NCI-H1417 treated with DMSO at 0.1 percent for 48 hours (cell line): ENCODE measurements at regions not wholly inside any gene's neighbourhood (a gene's known extent, or its start where the extent isn't known, plus 50 kb on each side); places are given as distances from the start of the nearest gene placed in this dataset.
"Not testable (repeated sequence)": the region's sequence is repeated elsewhere in the genome, so short reads cannot be mapped to it uniquely, and the experiment has no call there.

Experiments
- DNase-seq: peaks from one replicate; lab custom pipeline; 2025; lab: John Stamatoyannopoulos, UW

DNA sequence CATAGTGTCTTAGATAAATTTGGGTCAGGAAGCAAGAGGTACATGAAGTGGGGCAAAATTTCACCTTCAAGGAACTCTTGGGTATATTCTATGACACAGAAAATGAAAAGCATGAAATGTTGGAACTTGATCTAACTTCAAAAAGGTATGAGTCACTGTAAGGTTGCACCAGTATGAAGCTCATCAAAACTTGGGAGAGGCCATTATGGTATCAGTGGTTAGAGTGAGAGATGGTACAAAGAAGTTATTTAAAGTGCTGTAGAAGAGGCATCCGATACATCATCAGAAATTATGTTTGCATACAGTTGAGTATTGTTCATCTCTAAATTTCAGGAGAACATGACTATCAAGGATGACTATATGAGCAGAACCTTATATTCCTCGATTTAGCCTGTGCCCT lies 302.9 kb upstream of the SUCLG2 start:
- DNase-seq, result no peak

DNA sequence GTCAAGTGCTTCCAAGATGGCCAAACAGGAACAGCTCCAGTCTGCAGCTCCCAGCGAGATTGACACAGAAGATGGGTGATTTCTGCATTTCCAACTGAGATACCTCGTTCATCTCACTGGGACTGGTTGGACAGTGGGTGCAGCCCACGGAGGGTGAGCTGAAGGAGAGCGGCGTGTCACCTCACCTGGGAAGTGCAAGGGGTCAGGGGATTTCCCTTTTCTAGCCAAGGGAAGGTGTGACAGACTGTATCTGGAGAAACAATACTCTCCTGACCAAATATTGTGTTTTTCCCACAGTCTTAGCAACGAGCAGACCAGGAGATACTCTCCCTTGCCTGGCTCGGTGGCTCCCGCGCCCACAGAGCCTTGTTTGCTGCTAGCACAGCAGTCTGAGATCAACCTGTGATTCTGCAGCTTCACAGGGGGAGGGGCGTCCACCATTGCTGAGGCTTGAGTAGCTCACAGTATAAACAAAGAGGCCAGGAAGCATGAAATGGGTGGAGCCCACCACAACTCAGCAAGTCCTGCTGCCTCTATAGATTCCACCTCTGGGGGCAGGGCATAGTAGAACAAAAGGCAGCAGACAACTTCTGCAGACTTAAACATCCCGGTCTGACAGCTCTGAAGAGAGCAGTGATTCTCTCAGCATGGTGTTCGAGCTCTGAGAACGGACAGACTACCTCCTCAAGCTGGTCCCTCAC lies 293.5 kb upstream of the SUCLG2 start:
- DNase-seq, result no peak

DNA sequence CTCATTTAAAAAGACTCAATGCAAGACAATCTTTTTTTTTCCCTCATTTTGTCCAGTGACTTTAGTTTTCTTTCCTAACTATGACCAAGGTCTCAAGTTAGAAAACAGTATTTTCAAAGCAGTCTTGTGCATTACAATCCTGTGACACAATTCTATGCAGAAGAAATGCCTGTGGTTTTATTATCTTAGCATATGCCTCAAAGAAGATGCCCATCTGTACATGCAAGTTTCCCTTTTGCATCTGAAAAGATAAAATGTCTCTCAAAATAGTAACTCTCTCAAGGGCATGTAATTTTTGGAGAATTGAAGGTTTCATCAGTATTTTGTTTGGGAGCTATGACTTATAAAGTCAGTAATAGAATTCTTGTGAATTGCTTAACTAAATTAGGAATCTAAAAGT lies 292.0 kb upstream of the SUCLG2 start:
- DNase-seq, result no peak

DNA sequence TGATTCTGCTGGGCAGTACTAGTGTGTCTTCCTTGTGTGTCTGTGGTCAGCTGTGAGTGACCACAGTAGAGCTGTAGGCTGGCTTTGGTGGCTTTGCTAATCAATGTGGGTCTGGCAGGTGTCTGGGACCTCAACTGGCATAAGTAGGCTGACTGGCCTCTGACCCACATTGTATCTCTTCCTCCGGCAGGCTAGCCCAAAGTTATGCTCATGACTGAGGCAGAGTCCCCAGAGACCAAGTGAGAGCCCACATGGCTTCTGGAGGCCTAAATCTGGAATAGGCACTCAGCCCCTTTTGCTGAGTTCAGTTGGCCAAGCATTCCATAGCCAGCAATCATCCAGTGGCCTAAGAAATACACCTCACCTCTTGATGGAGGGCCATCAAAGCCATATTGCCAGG lies 289.1 kb upstream of the SUCLG2 start:
- no peak for DNase-seq

DNA sequence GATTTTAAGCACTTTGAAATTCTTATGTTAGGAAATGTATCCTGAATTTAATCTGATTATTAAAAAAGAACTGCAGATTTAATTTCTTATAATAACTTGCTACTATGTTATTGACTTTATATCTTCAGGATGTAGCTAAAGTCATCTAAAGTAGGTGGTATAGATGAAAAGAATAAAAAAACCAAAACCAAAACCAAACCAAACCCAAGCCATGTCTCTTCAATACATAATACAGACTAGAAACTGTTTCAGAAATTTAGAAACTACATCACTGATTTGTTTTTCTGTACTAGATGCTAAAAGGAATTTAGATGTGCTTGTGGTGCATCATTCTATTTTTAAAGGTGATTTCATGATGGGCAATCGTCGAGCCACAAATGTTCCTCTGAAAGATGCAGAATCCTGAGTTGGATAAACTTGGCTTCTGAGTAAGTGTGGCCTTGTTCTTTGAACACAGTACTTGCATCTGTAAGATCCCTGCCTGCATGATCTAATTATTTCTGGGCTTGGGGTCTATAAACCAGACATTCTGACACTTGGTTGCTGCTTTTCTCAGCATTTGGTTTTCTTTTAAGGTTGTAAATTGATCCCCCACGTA lies 287.1 kb upstream of the SUCLG2 start:
- DNase-seq, result no peak

DNA sequence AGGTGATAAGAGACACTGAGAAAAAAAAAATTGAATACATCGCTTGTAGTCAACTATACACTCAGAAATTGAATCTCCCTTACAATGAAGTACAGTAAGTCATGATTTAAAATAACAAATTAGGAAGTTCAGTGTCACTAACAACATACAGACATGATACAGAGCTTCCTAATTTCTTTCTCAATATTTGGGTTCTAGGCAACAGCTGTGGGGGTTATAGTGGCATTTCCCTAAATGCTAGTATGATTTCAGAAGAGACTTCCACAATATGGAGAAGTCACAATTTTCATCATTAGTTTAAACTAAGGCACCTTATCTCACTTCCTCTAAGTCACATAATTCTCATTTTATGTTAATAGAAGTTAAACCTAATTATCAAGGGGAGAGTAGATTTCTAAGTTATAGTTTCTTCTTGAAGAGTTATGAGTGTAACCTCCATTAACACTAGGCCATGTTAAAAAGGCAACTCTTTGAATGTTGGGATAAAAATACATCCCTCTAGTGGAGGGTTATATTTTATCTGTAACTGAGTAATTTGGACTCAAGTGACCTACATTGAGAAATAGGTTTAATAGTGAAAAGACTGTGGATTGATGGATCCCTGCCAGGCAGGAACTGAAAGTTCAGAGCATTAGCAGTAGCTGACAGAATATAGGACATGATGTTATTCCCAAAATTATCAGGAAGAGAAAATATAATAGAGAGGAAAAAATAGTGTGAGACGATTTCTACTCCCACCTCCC lies 286.0 kb upstream of the SUCLG2 start:
- no peak for DNase-seq

DNA sequence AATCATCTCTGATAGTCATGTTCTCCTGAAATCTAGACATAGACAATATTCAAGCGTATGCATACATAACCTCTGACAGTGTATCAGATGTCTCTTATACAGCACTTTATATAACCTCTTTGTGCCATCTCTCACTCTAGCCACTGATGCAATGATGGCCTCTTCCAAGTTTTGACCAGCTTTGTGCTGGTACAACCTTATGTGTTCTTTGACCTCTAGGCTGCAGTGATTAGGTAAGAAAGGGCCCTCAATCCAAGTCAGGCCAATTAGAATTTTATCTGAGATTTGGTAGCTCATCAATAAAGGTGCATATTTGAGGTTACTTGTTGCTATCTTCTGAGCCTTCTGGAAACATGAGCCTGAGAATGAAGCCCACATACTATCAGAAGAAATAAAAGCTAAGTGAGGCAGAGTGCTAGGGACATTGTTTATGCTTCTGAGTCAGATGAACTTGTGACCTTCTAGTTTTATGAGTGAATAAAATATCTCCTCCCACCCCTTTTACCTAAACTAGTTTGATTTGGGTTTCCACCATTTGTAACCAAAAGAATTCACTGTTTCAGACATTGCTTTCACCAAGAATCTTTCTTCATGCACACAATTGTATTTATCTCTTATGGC lies 283.2 kb upstream of the SUCLG2 start:
- DNase-seq, result no peak

DNA sequence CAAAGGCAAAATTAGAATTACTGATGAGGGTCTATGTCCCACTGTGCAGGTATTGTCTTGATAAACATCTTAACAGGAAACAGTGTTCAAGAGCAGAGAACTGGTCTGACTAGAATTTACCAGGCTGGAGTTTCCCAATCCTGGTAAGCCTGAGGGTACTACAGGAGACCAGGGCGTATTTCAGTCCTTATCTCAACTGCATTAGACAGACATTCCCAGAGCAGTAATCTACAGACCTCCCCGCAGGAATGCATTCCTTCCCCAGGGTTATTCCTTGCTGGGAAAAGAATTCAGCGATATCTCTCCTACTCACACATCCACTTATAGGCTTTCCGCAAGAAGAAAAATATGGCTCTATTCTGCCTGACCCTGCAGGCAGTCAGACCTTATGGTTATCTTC lies 276.0 kb upstream of the SUCLG2 start:
- DNase-seq, result not testable (repeated sequence)

DNA sequence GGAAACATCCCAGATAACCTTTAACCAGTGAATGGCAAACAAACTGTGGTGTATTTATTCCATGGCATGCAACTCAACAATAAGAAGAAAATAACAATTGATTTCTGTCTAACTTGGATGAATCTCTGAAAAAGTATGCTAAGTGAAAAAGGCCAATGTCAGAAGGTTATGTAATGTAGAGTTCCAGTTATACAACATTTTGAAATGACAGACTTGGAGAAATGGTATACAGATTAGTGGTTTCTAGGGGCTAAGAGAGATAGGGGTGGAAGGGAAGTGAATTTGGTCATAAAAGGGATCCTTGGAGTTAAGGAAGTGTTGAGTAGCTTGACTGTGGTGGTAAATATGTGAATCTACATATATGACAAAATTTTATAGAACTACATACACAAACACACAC lies 269.4 kb upstream of the SUCLG2 start:
- no peak for DNase-seq

DNA sequence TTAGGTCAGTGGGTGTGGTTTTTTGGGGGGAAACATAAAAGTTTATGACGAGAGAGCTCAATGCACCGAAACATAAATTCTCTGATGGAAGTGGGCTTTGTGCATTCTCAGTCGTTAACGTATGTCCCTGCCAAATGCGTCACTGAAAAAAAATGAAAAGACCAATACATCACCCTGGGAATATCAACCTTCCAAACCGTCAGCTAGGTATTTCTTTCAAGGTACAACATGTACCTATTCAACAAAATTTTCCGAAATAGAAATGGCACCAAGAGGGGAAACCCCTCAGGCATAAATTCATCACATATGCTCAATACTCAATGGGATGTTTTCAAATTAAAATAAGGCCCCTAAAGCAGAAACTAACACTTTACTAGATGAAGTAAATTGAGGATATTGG lies 266.6 kb upstream of the SUCLG2 start:
- DNase-seq, result no peak

DNA sequence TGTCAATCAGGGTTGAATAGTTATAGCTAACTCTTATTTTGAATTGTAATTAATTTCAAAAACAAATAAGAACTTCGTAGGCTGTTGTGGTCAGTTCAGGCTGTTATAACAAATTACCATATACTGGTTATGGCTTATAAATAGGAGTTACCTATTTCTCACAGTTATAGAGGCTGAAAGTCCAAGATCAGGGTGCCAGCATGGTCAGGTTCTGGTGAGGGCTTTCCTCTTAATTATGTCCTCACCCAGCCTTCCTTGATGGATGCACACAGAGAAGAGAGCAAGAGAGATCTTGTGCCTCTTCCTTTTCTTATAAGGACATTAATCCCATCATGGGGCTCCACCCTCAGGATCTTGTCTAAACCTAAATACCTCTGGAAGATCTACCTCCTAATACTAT lies 265.9 kb upstream of the SUCLG2 start:
- no peak for DNase-seq

DNA sequence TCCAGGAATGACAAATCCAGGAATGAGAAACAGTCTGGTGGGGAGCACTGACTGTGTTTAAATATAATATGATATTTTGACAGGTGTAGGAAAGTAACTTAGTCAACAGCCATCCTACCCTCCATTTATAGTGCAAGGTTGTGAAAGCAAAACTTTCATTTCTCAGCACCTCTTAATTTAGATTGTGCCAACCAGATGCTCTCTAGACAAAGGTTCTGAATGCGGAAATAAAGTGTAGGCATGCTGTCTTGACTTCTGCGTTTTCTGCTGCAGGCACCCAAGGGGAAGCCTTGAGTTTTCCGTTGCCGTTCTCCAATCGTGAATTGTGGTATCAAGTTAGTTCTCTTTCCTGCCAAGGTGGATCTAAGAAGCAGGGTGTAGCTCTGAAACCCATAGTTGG lies 261.9 kb upstream of the SUCLG2 start:
- no peak for DNase-seq

DNA sequence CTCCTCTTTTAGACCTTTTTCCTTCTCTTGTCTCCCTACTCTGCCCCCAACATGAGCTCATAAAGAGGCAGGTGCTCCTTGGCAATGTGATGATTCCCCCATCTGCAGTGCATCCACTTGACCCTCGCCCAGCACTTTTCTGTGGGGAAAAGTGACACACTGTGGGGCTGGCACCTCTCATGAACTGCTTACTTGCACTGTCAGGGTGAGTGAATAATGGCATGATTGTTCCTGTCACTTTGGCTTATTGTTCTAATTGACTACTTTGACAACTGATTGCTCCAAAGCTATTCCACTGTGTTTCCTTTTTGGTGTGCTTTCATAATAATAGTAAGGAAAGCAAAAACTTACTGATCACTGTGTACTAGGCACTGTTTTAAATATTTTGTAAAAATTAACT lies 253.3 kb upstream of the SUCLG2 start:
- no peak for DNase-seq

DNA sequence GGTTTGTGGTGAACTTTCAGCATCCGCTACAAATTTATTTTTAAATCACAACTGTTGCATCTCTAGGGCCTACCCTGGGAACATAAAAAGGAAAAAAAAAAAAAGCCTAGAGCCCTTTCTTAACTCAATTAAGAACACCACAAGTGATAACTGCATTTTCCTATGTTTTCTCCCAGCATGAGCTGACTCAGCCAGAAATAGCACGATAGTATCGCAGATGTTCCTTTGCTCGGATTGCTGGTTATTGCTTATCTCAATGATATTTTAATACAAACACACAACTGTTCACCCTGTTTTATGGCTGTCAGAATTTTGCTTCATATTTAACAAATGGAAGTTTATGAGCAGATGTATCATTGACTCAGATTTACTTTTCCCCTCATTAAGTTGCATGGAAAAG lies 251.8 kb upstream of the SUCLG2 start:
- DNase-seq, result no peak

DNA sequence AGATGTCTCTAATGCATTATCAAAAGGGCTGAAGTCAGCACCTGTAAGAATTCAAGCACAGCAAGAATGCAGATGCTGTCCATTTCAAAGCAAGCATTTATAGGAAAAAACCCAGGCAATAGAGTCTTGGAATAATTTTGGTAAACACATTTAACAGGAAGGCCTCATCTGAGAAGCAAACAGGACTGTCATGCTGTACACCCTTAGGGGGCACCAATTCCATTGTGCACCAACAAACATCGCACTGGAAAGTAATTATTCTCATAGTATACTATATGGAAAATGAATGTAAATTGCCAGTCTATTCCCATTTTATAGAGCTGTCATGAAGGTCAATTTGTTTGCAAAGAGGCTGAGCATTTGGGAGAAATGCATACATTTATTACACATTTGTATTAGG lies 247.3 kb upstream of the SUCLG2 start:
- no peak for DNase-seq

DNA sequence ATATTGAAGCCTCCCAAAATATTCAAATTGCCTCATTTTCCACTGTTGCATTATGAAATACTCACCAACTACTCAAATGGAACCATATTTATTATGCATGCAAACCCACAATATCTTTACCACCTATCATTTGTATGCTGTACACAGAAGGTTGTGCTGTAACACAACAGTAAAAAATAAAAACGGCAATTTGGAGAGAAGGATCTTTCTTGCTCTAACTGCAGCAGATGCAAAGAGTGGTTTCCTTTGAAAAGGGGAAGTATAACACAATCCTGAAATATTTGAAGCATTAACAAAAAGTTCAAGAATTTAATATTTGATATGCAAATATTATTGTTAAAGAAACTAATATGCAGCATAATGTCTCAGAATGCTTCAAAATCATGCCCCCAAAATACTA lies 244.5 kb upstream of the SUCLG2 start:
- DNase-seq, result no peak

DNA sequence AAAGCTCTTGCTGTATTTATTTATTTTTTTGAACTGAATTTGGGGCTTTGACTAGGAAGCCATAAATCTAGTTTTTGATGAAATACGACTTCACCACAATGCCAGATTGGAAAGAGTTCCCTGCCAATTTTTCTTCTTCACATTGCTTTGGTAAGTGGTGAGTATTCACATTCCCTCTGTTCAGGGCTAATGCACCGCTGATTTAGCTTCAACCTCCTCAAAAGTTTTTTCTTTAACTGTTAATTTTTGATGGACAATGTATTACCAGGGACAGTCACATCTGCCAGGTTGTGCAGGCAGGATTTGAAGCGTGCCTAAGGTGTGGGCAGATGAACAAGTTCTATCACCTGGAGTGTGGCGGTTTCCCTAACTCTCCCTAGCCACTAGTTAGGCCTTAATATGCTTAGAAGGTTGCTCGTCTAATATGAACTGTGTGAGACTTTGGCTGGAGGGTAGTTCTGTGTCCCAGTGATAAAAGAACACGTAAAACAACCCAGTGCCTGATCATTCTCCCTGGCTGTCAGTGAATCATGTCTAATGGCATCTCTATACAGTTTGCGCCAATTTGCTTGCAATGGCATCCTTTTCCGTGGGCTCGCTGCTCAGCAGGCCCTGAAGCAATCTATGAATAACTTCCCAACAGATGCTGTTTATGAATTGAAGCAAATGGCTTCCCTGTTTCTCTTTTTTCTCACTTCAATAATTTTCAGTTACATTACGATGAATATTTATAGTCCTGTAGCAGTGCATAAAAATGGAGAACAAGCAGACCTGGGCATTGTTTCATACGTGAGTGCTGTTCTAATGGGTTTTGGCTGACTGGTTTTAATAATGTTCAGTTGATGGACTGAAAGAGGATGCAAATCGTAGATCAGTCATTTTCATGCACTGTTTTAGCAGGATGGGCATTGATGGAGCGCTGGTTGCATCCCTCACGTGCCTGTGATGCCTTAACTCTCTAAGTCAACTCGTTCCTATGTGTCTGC lies 243.2 kb upstream of the SUCLG2 start:
- DNase-seq, result no peak

DNA sequence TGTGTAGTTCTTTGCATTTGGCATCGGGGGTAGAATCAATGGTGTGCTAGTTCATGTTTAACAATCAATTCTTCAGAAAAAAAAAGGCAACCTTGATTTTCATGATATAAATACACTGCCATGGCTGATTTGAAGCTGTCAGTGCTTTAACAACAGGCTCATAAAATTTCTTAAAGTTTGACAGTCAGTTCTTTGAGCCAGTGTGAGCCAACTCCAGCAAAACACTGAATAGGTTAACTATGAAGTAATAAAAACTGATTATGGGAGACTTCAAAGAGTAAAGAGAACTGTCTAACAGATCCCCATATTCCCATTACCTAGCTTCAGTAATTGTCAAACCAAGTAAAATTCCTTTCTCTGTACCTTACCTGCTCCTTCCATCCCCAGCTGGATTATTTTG lies 241.7 kb upstream of the SUCLG2 start:
- no peak for DNase-seq

DNA sequence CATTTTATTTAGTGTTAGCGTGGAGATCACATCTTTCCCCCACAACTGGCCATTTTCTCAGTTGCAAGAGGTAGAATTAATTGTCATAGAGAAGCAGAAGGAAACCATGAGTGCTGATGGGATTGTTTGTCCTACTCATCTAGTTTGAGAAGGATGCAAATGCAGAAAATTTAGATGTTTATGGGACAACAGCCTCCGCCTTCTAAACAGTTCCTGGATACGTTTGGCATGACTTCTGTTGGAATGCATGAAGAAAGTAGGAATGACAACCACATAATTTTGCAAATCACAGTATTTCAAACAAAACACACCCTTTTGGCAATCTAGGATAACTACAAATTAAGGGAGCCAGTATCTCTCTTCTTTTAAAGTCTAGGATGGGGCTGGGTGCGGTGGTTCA lies 240.1 kb upstream of the SUCLG2 start:
- DNase-seq, result no peak

DNA sequence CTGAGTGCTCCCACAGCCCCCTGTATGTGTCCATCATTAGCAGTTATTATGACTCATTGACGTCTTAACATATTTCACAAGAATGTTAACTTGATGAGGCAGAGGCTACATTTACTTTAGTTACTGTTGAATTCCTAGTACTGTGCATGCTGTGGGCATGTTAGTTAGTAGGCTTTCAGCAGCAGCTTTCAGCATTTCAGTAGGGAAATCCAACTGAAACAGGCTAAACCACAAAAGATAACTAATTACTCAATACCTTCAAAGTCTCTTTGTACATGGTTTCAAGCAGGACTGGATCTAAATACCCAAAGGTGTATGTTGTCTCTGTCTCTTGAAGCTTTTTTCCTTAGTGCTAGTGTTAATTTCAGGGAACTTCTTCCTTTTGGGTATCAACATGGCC lies 229.9 kb upstream of the SUCLG2 start:
- no peak for DNase-seq

DNA sequence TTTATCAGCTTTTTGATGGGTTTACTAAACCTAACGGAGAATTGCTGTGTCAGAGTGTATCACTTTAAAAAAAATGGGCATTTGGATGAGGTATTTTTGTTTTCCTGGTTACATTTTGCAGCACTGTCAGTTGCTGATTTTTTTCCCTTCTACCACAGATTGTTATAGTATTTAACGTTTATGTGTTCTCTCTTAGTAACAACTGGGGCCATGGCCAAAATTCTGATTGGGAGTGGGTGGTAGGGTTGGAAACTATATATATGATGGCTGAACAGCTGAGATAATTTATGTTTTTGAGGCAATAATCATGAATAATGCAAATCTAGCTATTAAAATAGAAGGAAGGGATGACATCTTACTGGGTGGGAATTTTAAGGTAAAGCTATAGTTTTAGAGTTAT lies 229.4 kb upstream of the SUCLG2 start:
- no peak for DNase-seq

DNA sequence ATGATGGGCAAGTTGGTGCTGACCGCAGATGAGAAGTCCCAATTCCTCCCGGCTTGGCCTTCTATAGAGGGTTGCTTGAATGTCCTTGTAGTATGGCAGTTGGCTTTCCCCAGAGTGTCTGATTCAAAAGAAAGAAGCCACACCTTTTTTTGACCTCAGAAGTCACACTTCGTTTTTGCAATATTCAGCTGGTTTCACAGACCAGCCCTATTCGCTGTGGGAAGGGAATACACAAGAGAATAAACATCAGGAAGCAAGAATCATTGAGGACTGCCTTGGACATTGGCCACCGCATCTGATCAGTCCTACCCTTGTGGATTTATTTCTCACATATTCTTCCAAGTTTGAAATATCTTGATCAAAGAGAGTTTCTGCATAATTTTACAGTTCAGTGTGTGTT lies 228.6 kb upstream of the SUCLG2 start:
- no peak for DNase-seq
